SU-DHL-6 (cell line): ENCODE measurements at regions not wholly inside any gene's neighbourhood (a gene's known extent, or its start where the extent isn't known, plus 50 kb on each side); places are given as distances from the start of the nearest gene placed in this dataset.

Experiments used
- H2AFZ ChIP-seq: fragments of 200-600 bp; sonication (generic); 2 replicates; pipeline ENCODE4 v1.6.1; 2014; ENCODE audit warnings: low read depth, mild to moderate bottlenecking, moderate library complexity, mixed read lengths, antibody characterized with exemption, low read length; ENCODE audit not compliant: severe bottlenecking
- H3F3A ChIP-seq: fragments of 200-600 bp; shearing (Covaris generic); 2 replicates; pipeline ENCODE4 v1.6.0; 2016; ENCODE audit warnings: antibody characterized with exemption, mild to moderate bottlenecking; ENCODE audit not compliant: insufficient read depth
- H3K27ac ChIP-seq: fragments of 200-600 bp; sonication (generic); 2 replicates; pipeline ENCODE4 v1.5.1; 2016; ENCODE audit warnings: low read depth, mild to moderate bottlenecking, low read length, moderate library complexity, mixed read lengths
- H3K27me3 ChIP-seq: fragments of 200-600 bp; sonication (generic), shearing (Covaris generic); 2 replicates; pipeline ENCODE4 v1.6.0; 2014; ENCODE audit warnings: mild to moderate bottlenecking, low read length
- H3K36me3 ChIP-seq: fragments of 200-600 bp; sonication (generic); 2 replicates; pipeline ENCODE4 v1.6.1; 2014; ENCODE audit warnings: mild to moderate bottlenecking, low read length, mixed read lengths
- H3K4me2 ChIP-seq: fragments of 300-600, 200-600 bp; shearing (Covaris generic), sonication (generic); 2 replicates; pipeline ENCODE4 v1.6.0; 2014; ENCODE audit warnings: low read length, low read depth, mild to moderate bottlenecking; ENCODE audit not compliant: poor library complexity, severe bottlenecking
- H3K4me3 ChIP-seq: fragments of 200-600 bp; sonication (generic); 2 replicates; pipeline ENCODE4 v1.5.1; 2014; ENCODE audit warnings: antibody characterized with exemption, low read length, mild to moderate bottlenecking, mixed read lengths; ENCODE audit not compliant: insufficient read depth, poor library complexity, severe bottlenecking
- H3K79me2 ChIP-seq: fragments of 200-600 bp; sonication (generic); 2 replicates; pipeline ENCODE4 v1.6.1; 2014; ENCODE audit warnings: mild to moderate bottlenecking, low read length, moderate library complexity; ENCODE audit not compliant: insufficient read depth
- H3K9ac ChIP-seq: fragments of 200-600 bp; sonication (generic); 2 replicates; pipeline ENCODE4 v1.7.0; 2014; ENCODE audit warnings: mild to moderate bottlenecking, low read length
- H3K9me2 ChIP-seq: fragments of 200-600 bp; sonication (generic); replicated peaks from 2 replicates; pipeline ENCODE4 v1.6.1; 2014; ENCODE audit warnings: low read length; ENCODE audit not compliant: insufficient read depth
- H3K9me3 ChIP-seq: fragments of 200-600 bp; sonication (generic); 2 replicates; pipeline ENCODE4 v1.6.1; 2014; ENCODE audit warnings: low read length, mixed read lengths; ENCODE audit not compliant: insufficient read depth
- H4K20me1 ChIP-seq: fragments of 200-600 bp; sonication (generic); 2 replicates; pipeline ENCODE4 v1.6.1; 2014; ENCODE audit warnings: low read depth, mild to moderate bottlenecking, antibody characterized with exemption, low read length, moderate library complexity, mixed read lengths
- EZH2phosphoT487 ChIP-seq: fragments of 200-600 bp; sonication (generic), shearing (Covaris generic); conservative IDR thresholded peaks from 2 replicates; pipeline ENCODE4 v1.6.1; 2018; ENCODE audit warnings: mild to moderate bottlenecking, antibody characterized with exemption, low read length, moderate library complexity, mixed read lengths
- TF ChIP-seq, protein P1 (sequence below): fragments of 200-600 bp; sonication (generic); IDR thresholded peaks from one replicate; pipeline ENCODE4 v1.5.1; 2017; ENCODE audit warnings: antibody characterized with exemption, mild to moderate bottlenecking, low read length, moderate library complexity; ENCODE audit not compliant: insufficient read depth, poor library complexity, severe bottlenecking

DNA sequence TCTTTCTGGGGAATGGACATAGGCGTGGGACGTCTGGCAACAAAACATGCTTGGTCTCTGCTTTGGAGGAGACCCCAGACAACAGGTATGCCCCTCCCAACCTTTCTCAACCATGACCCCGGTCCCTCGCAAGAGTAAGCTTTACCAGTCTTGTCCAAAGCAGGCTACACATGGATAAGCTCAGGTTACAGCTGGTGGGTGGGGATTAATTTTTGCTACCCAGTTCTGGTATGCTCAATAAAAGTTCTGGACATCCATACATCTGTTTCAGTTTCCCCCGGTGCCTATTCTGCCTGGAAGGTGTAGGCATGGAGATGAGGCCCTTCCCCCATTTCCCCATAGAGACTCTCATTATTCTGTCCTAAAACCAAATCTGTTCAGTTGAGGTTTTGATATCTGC, 54.5 kb upstream of the NOCT start:
- no peaks in the 10 kb centered on the region for H3K27me3 ChIP-seq
- H3K9me2 ChIP-seq, result no peaks in the 10 kb centered on the region
- no peak overlapping the region for H3K27ac ChIP-seq
- no peaks in the 10 kb centered on the region for H3K79me2 ChIP-seq
- no peak overlapping the region for H2AFZ ChIP-seq
- no peak overlapping the region for H3K4me2 ChIP-seq
- no peaks in the 10 kb centered on the region for H3K36me3 ChIP-seq
- TF ChIP-seq, protein P1, sequence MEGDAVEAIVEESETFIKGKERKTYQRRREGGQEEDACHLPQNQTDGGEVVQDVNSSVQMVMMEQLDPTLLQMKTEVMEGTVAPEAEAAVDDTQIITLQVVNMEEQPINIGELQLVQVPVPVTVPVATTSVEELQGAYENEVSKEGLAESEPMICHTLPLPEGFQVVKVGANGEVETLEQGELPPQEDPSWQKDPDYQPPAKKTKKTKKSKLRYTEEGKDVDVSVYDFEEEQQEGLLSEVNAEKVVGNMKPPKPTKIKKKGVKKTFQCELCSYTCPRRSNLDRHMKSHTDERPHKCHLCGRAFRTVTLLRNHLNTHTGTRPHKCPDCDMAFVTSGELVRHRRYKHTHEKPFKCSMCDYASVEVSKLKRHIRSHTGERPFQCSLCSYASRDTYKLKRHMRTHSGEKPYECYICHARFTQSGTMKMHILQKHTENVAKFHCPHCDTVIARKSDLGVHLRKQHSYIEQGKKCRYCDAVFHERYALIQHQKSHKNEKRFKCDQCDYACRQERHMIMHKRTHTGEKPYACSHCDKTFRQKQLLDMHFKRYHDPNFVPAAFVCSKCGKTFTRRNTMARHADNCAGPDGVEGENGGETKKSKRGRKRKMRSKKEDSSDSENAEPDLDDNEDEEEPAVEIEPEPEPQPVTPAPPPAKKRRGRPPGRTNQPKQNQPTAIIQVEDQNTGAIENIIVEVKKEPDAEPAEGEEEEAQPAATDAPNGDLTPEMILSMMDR, result no peak
- no peak for TF ChIP-seq EZH2phosphoT487
- H3K9ac ChIP-seq, result no peak overlapping the region
- no peaks in the 10 kb centered on the region for H4K20me1 ChIP-seq
- no peak overlapping the region for H3K4me3 ChIP-seq
- H3K9me3 ChIP-seq, result no peaks in the 10 kb centered on the region
- H3F3A ChIP-seq, result no peaks in the 10 kb centered on the region

DNA sequence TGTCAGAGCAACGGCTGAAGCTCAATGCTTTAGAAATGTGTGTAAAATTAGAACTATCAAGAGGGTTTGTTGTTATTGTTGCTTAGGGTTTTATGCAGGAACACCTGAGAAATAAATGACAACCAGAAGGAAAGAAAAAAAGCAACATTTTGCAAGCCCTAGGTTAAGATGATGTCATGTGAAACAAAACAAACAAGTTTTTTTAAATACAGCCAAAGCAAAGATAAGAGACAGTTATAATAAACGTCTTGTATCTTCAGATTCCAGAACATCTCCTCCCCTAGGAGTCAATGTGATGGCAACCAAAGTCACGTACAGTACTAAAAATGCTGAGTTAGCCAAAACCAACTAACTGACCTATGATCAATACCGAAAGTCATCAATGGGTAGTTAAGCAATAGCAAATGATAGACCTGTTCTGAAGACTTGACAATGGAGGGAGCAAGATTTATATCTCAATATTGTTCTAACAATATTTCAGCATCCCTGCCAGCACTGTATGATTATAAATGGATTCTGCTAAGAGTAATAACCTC, 55.3 kb upstream of the NOCT start:
- Histone ChIP-seq H3K4me3 (no peak overlapping the region), H3K27me3 (no peaks in the 10 kb centered on the region), H3F3A (no peaks in the 10 kb centered on the region), H3K9me2 (no peaks in the 10 kb centered on the region), H3K36me3 (no peaks in the 10 kb centered on the region), H3K4me2 (no peak overlapping the region), H3K79me2 (no peaks in the 10 kb centered on the region), H4K20me1 (no peaks in the 10 kb centered on the region), H3K9ac (no peak overlapping the region), H2AFZ (no peak overlapping the region), H3K9me3 (no peaks in the 10 kb centered on the region), H3K27ac (no peak overlapping the region)
- no peak for TF ChIP-seq EZH2phosphoT487
- TF ChIP-seq, protein P1, result no peak

DNA sequence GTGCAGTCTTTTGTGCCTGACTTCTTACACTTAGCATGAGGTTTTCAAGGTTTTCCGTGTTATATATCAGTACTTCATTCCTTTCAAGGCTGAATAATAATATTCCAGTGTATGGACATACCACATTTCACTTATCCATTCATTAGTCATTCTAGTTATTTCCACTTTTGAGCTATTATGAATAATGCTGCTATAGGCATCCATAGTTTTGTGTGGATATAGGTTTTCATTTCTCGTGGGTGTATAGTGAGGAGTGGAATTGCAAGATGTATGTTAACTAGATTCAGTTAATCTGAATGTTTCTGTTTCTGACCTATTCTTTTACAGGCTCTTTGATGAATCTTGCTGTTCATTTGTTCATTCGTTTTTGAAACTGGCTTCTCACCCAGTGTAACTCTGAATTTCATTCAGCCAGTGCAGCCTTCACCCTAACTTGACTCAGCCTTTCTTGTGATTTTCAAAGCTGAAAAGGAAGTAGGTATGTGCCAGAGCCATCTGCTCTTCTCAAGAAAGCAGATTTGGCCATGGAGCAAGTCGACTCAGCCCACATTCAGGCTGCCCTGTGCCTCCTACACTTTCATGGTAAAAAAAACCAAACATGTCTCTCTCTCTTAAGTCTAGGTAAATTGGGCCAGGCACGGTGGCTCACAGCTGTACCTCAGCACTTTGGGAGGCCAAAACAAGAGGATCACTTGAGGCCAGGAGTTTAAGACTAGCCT, 56.3 kb upstream of the NOCT start:
- Histone ChIP-seq H3K79me2 (no peaks in the 10 kb centered on the region), H3K4me2 (no peak overlapping the region), H3K9me3 (no peaks in the 10 kb centered on the region), H3K36me3 (no peaks in the 10 kb centered on the region), H3F3A (no peaks in the 10 kb centered on the region), H3K27me3 (no peaks in the 10 kb centered on the region), H2AFZ (no peak overlapping the region), H3K9ac (no peak overlapping the region), H3K27ac (no peak overlapping the region), H3K4me3 (no peak overlapping the region), H4K20me1 (no peaks in the 10 kb centered on the region), H3K9me2 (no peaks in the 10 kb centered on the region)
- TF ChIP-seq, protein P1, result no peak
- TF ChIP-seq EZH2phosphoT487, result no peak
